DND-41 (cell line): ENCODE measurements at regions not wholly inside any gene's neighbourhood (a gene's known extent, or its start where the extent isn't known, plus 50 kb on each side); places are given as distances from the start of the nearest gene placed in this dataset.

Source experiments
- CTCF ChIP-seq: IDR thresholded peaks from 2 replicates; pipeline ENCODE4 v1.5.1; 2012; ENCODE audit warnings: borderline replicate concordance, low read length, moderate library complexity, mild to moderate bottlenecking; ENCODE audit not compliant: poor library complexity, severe bottlenecking; ENCODE audit errors: extremely low read depth
- EZH2 ChIP-seq: IDR thresholded peaks from 3 replicates; pipeline ENCODE4 v1.6.1; 2012; ENCODE audit warnings: borderline replicate concordance, low read depth, mild to moderate bottlenecking, moderate library complexity, low read length, inconsistent platforms; ENCODE audit not compliant: severe bottlenecking

DNA sequence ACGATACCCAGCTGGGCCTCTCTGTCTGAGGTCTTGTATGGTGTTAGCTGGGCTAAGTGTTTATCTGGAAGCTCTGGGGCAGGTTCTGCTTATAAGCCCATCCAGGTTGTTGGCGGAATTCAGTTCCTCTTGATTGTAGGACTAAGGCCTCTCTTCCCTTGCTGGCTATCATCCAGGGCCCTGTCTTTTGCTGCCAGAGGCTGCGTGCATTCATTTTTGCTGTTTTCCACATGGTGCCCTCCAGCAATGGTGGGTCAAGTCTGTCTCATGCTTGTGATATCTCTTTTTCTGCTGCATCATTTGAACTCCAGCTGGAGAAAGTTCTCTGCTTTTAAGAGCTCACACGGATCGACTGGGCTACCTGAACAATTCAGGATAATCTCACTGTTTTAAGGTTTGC is 105.7 kb upstream of the ZNF618 start:
- TF ChIP-seq CTCF (no peak), EZH2 (no peak)
